PC-3 (cell line): ENCODE measurements at regions not wholly inside any gene's neighbourhood (a gene's known extent, or its start where the extent isn't known, plus 50 kb on each side); places are given as distances from the start of the nearest gene placed in this dataset.

Experiments
- ATAC-seq: fragments of 200-7000 bp; cut with Tn5 transposase; 2 replicates; pipeline ENCODE4 v1.9.1; 2020; ENCODE audit warnings: mild to moderate bottlenecking, moderate library complexity
- BruUV-seq: library from RNA; stranded (reverse); fragments of 400-500 nt; replicated peaks from 2 replicates; lab custom pipeline; 2021; lab: Mats Ljungman, UMichigan
- CTCF ChIA-PET: fragments of 300-600 bp; sonication (Branson Sonifier 250); formaldehyde crosslinking; loops from one replicate; lab custom pipeline; 2022; ENCODE audit warnings: antibody characterized with exemption; lab: Charles Lee
- POLR2A ChIA-PET: fragments of 300-600 bp; sonication (Branson Sonifier 250); formaldehyde crosslinking; loops from one replicate; lab custom pipeline; 2022; ENCODE audit warnings: antibody characterized with exemption; ENCODE audit not compliant: unreplicated experiment; lab: Charles Lee
- DNase-seq: peaks from one replicate; pipeline ENCODE4 v3.0.0-alpha.2; 2015
- H2AFZ ChIP-seq: fragments of 300-600 bp; sonication (generic); 2 replicates; pipeline ENCODE4 v1.6.0; 2016; ENCODE audit warnings: antibody characterized with exemption, low read length
- H3F3A ChIP-seq: fragments of 300-600 bp; sonication (generic); one replicate; pipeline ENCODE4 v1.6.0; 2017; ENCODE audit warnings: antibody characterized with exemption, low read length, control low read depth, mild to moderate bottlenecking; ENCODE audit not compliant: unreplicated experiment
- H3K27ac ChIP-seq: fragments of 300-600 bp; sonication (generic); 2 replicates; pipeline ENCODE4 v1.5.1; 2016; ENCODE audit warnings: mild to moderate bottlenecking, low read length
- H3K27me3 ChIP-seq: fragments of 300-600 bp; sonication (generic); 2 replicates; pipeline ENCODE4 v1.6.1; 2016; ENCODE audit warnings: low read length, mixed read lengths
- H3K36me3 ChIP-seq: fragments of 300-600 bp; sonication (generic); 2 replicates; pipeline ENCODE4 v1.6.1; 2016; ENCODE audit warnings: low read depth, mixed run types, low read length, mixed read lengths
- H3K4me1 ChIP-seq: fragments of 300-600 bp; sonication (generic); 2 replicates; pipeline ENCODE4 v1.5.1; 2016; ENCODE audit warnings: low read length; ENCODE audit not compliant: insufficient read depth
- H3K4me2 ChIP-seq: fragments of 300-600 bp; sonication (generic); 2 replicates; pipeline ENCODE4 v1.6.0; 2016; ENCODE audit warnings: low read length
- H3K4me3 ChIP-seq: fragments of 300-600 bp; sonication (generic); 2 replicates; pipeline ENCODE4 v1.5.1; 2016; ENCODE audit warnings: mild to moderate bottlenecking, low read length, mixed read lengths
- H3K79me2 ChIP-seq: fragments of 300-600 bp; sonication (generic); 2 replicates; pipeline ENCODE4 v1.6.1; 2017; ENCODE audit warnings: low read length, mixed read lengths
- H3K9ac ChIP-seq: fragments of 300-600 bp; sonication (generic); 2 replicates; pipeline ENCODE4 v1.6.0; 2016; ENCODE audit warnings: mild to moderate bottlenecking, low read length
- H3K9me2 ChIP-seq: fragments of 300-600 bp; sonication (generic); replicated peaks from 2 replicates; pipeline ENCODE4 v1.6.1; 2016; ENCODE audit warnings: mixed run types, low read length, mixed read lengths
- H3K9me3 ChIP-seq: fragments of 300-600 bp; sonication (generic); 2 replicates; pipeline ENCODE4 v1.6.1; 2016; ENCODE audit warnings: low read length, mixed read lengths
- H4K20me1 ChIP-seq: fragments of 300-600 bp; sonication (generic); 2 replicates; pipeline ENCODE4 v1.6.1; 2016; ENCODE audit warnings: low read length, mixed read lengths
- CTCF ChIP-seq: fragments of 300-600 bp; sonication (generic); conservative IDR thresholded peaks from 2 replicates; pipeline ENCODE4 v1.5.1; 2017; ENCODE audit warnings: antibody characterized with exemption, low read depth, mild to moderate bottlenecking, low read length
- EZH2 ChIP-seq: fragments of 300-600 bp; sonication (generic); IDR thresholded peaks from one replicate; pipeline ENCODE4 v1.6.1; 2017; ENCODE audit warnings: antibody characterized with exemption, mild to moderate bottlenecking, low read length; ENCODE audit not compliant: unreplicated experiment
- EZH2phosphoT487 ChIP-seq: fragments of 300-600 bp; sonication (generic); IDR thresholded peaks from 2 replicates; pipeline ENCODE4 v1.6.1; 2018; ENCODE audit warnings: mild to moderate bottlenecking, antibody characterized with exemption, low read length, borderline replicate concordance
- intact Hi-C: fragments of 100-400 bp; cut with micrococcal nuclease; formaldehyde crosslinking; loops from 2 replicates; pipeline ENCODE4 v1.9.0; 2023

GRCh38 chr3:34207806-34208205, 409.4 kb downstream of the PDCD6IP start:
- Histone ChIP-seq H3K9ac (no peak overlapping the region), H3F3A (no peaks in the 10 kb centered on the region), H3K27ac (no peak overlapping the region), H3K4me2 (no peak overlapping the region), H4K20me1 (no peaks in the 10 kb centered on the region), H3K9me3 (no peaks in the 10 kb centered on the region), H3K4me1 (no peaks in the 10 kb centered on the region), H3K27me3 (no peaks in the 10 kb centered on the region), H3K36me3 (no peaks in the 10 kb centered on the region), H3K4me3 (no peak overlapping the region), H2AFZ (no peak overlapping the region), H3K9me2 (no peaks in the 10 kb centered on the region), H3K79me2 (no peaks in the 10 kb centered on the region)
- intact Hi-C loops = no loop called here
- ChIA-PET CTCF (no interaction called here), POLR2A (no interaction called here)
- DNase-seq (no peak), ATAC-seq (no peak)
- TF ChIP-seq EZH2phosphoT487 (no peak), CTCF (no peak), EZH2 (no peak)
- BruUV-seq = no TSS peak

GRCh38 chr3:34212175-34212574, 413.7 kb downstream of the PDCD6IP start:
- ATAC-seq (no peak), DNase-seq (no peak)
- no peak overlapping the region for H3K27ac ChIP-seq
- H3K4me3 ChIP-seq = no peak overlapping the region
- H3K9me3 ChIP-seq = no peaks in the 10 kb centered on the region
- H2AFZ ChIP-seq = no peak overlapping the region
- H3K4me2 ChIP-seq = no peak overlapping the region
- intact Hi-C loops = no loop called here
- no peaks in the 10 kb centered on the region for H4K20me1 ChIP-seq
- ChIA-PET CTCF (no interaction called here), POLR2A (no interaction called here)
- H3K36me3 ChIP-seq = no peaks in the 10 kb centered on the region
- H3K79me2 ChIP-seq = no peaks in the 10 kb centered on the region
- no peaks in the 10 kb centered on the region for H3F3A ChIP-seq
- H3K4me1 ChIP-seq = no peaks in the 10 kb centered on the region
- TF ChIP-seq EZH2 (no peak), EZH2phosphoT487 (no peak), CTCF (no peak)
- no TSS peak for BruUV-seq
- H3K9ac ChIP-seq = no peak overlapping the region
- H3K27me3 ChIP-seq = no peaks in the 10 kb centered on the region
- H3K9me2 ChIP-seq = no peaks in the 10 kb centered on the region

- Histone ChIP-seq H3K4me1 (no peaks in the 10 kb centered on the region), H2AFZ (no peak overlapping the region), H3K27me3 (no peaks in the 10 kb centered on the region), H3K4me3 (no peak overlapping the region), H3K79me2 (no peaks in the 10 kb centered on the region), H3K36me3 (no peaks in the 10 kb centered on the region), H3K9me2 (no peaks in the 10 kb centered on the region), H4K20me1 (no peaks in the 10 kb centered on the region), H3K4me2 (no peak overlapping the region), H3K27ac (no peak overlapping the region), H3F3A (no peaks in the 10 kb centered on the region), H3K9me3 (no peaks in the 10 kb centered on the region), H3K9ac (no peak overlapping the region)
- no peak for DNase-seq
- POLR2A ChIA-PET = no interaction called here
- CTCF ChIA-PET = no interaction called here
- no peak for TF ChIP-seq EZH2
- no peak for TF ChIP-seq CTCF
- no peak for TF ChIP-seq EZH2phosphoT487
- intact Hi-C loops = no loop called here
- no peak for ATAC-seq
- no TSS peak for BruUV-seq
These were observed 414.2 kb downstream of the PDCD6IP start for GRCh38 chr3:34212656-34213055.
